Testis (tissue), 2 donors: ENCODE measurements at regions not wholly inside any gene's neighbourhood (a gene's known extent, or its start where the extent isn't known, plus 50 kb on each side); places are given as distances from the start of the nearest gene placed in this dataset.

ENCODE experiments used
- DNase-seq: peaks from one replicate; pipeline ENCODE4 v3.0.0-alpha.2; 2019
- H3K27ac ChIP-seq, 2 donors: fragments of 200-600 bp; sonication (generic); one replicate each; pipeline ENCODE4 v1.5.1; 2019
- H3K27me3 ChIP-seq: fragments of 200-600 bp; sonication (generic); one replicate; pipeline ENCODE4 v1.5.1; 2019
- H3K36me3 ChIP-seq: fragments of 200-600 bp; sonication (generic); one replicate; pipeline ENCODE4 v1.5.1; 2017; ENCODE audit warnings: low read depth; ENCODE audit errors: missing control alignments
- H3K4me1 ChIP-seq: fragments of 200-600 bp; sonication (generic); one replicate; pipeline ENCODE4 v1.5.1; 2019
- H3K4me3 ChIP-seq, 2 donors: fragments of 200-600 bp; sonication (generic); one replicate each; pipeline ENCODE4 v1.5.1; 2017 to 2019
- H3K9me3 ChIP-seq: fragments of 200-600 bp; sonication (generic); one replicate; pipeline ENCODE4 v1.5.1; 2017
- CTCF ChIP-seq, 3 experiments: fragments of 450-650 bp in 2 of 3; fragments of 200-600 bp in 1 of 3; sonication (generic) in 1 of 3; IDR thresholded peaks; one replicate each; pipeline ENCODE4 v1.5.1; 2016 to 2019; ENCODE audit warnings: antibody characterized with exemption in 3 of 3, mild to moderate bottlenecking in 2 of 3, moderate library complexity in 1 of 3
- POLR2A ChIP-seq: fragments of 450-650 bp; IDR thresholded peaks from one replicate; pipeline ENCODE4 v1.6.1; 2017; ENCODE audit warnings: antibody characterized with exemption, mild to moderate bottlenecking, moderate library complexity
- WGBS, 2 donors: methylation state at CpG; one replicate each; pipeline ENCODE4 v1.1.5; 2018; 5-methylcytosine and 5-hydroxymethylcytosine counted together
- intact Hi-C: fragments of 100-400 bp; cut with DNase I; formaldehyde crosslinking; loops from one replicate; pipeline ENCODE4 v1.15.1; 2023; ENCODE audit warnings: low total_unique reads

GRCh38 chr6:168971549-168971948, 282.1 kb downstream of the THBS2 start:
- Histone ChIP-seq H3K4me1 (peaks cover 7% of the 10 kb centered on the region), H3K27ac (no peak overlapping the region), H3K9me3 (no peaks in the 10 kb centered on the region), H3K4me3 (no peak overlapping the region), H3K27me3 (no peaks in the 10 kb centered on the region), H3K36me3 (no peaks in the 10 kb centered on the region)
- DNase-seq = no peak
- no peak for TF ChIP-seq CTCF (IDR thresholded peaks at IDR 0.05)
- TF ChIP-seq POLR2A = no peak
- 93 to 94% methylated on average over 4 of the region's 4 CpGs for WGBS, 2 donors
- intact Hi-C loops = no loop called here

GRCh38 chr6:168968801-168969200, 284.8 kb downstream of the THBS2 start:
- Histone ChIP-seq H3K27ac (no peak overlapping the region), H3K4me3 (no peak overlapping the region), H3K36me3 (no peaks in the 10 kb centered on the region), H3K9me3 (no peaks in the 10 kb centered on the region), H3K4me1 (peaks cover 7% of the 10 kb centered on the region), H3K27me3 (no peaks in the 10 kb centered on the region)
- WGBS, 2 donors = 77 to 82% methylated on average over 3 of the region's 3 CpGs
- no peak for TF ChIP-seq CTCF (IDR thresholded peaks at IDR 0.05)
- no peak for TF ChIP-seq POLR2A
- DNase-seq = no peak
- intact Hi-C loops = no loop called here

- TF ChIP-seq CTCF (IDR thresholded peaks at IDR 0.05) (no peak), POLR2A (no peak)
- Histone ChIP-seq H3K4me3 (no peak overlapping the region), H3K9me3 (no peaks in the 10 kb centered on the region), H3K27ac (no peak overlapping the region), H3K27me3 (no peaks in the 10 kb centered on the region), H3K4me1 (peaks cover 7% of the 10 kb centered on the region), H3K36me3 (no peaks in the 10 kb centered on the region)
- WGBS, 2 donors = 56 to 60% methylated on average over 10 of the region's 10 CpGs
- no peak for DNase-seq
- intact Hi-C loops = no loop called here
Measured at GRCh38 chr6:168968228-168968627, 285.4 kb downstream of the THBS2 start.

GRCh38 chr6:168967281-168967925, 286.2 kb downstream of the THBS2 start:
- TF ChIP-seq POLR2A = no peak
- TF ChIP-seq CTCF (IDR thresholded peaks at IDR 0.05) = no peak
- 50 to 51% methylated on average over 3 of the region's 3 CpGs for WGBS, 2 donors
- Histone ChIP-seq H3K27ac (no peak overlapping the region), H3K4me1 (peaks cover 7% of the 10 kb centered on the region), H3K27me3 (no peaks in the 10 kb centered on the region), H3K36me3 (no peaks in the 10 kb centered on the region), H3K4me3 (no peak overlapping the region), H3K9me3 (no peaks in the 10 kb centered on the region)
- intact Hi-C loops = no loop called here
- no peak for DNase-seq

GRCh38 chr6:168964138-168964835, 289.4 kb downstream of the THBS2 start:
- no peak overlapping the region for H3K27ac ChIP-seq

More at GRCh38 chr6:168964138-168964835, 289.4 kb downstream of the THBS2 start:
- intact Hi-C loops = no loop called here
- 62 to 69% methylated on average over 13 to 14 of the region's 14 CpGs for WGBS, 2 donors
- H3K4me1 ChIP-seq = peaks cover 7% of the 10 kb centered on the region
- H3K9me3 ChIP-seq = no peaks in the 10 kb centered on the region
- H3K4me3 ChIP-seq = peak overlapping the region in 1 of 2 donors; percentile 11
- no peaks in the 10 kb centered on the region for H3K36me3 ChIP-seq
- no peaks in the 10 kb centered on the region for H3K27me3 ChIP-seq
- no peak for DNase-seq
- no peak for TF ChIP-seq CTCF (IDR thresholded peaks at IDR 0.05)
- no peak for TF ChIP-seq POLR2A
